Stimulated activated CD4-positive, alpha-beta T cell treated with anti-CD3 and anti-CD28 coated beads, Interleukin-15, amount 100 ng/mL, for 48 hours (primary cell): ENCODE measurements at regions not wholly inside any gene's neighbourhood (a gene's known extent, or its start where the extent isn't known, plus 50 kb on each side); places are given as distances from the start of the nearest gene placed in this dataset.
A peak's percentile ranks its signal among the peaks of the same experiment; 100 is the strongest.
"Not testable (repeated sequence)": the region's sequence is repeated elsewhere in the genome, so short reads cannot be mapped to it uniquely, and the experiment has no call there.

Source experiments
- DNase-seq, 2 donors: peaks; one replicate each; pipeline ENCODE4 v3.0.0-alpha.2; 2020; ENCODE audit warnings: low read depth in 2 of 2

GRCh38 chr9:761793-762560 lies 79.5 kb upstream of the DMRT1 start:
- no peak for DNase-seq

GRCh38 chr9:763692-764091 lies 77.8 kb upstream of the DMRT1 start:
- DNase-seq: no peak

DNA sequence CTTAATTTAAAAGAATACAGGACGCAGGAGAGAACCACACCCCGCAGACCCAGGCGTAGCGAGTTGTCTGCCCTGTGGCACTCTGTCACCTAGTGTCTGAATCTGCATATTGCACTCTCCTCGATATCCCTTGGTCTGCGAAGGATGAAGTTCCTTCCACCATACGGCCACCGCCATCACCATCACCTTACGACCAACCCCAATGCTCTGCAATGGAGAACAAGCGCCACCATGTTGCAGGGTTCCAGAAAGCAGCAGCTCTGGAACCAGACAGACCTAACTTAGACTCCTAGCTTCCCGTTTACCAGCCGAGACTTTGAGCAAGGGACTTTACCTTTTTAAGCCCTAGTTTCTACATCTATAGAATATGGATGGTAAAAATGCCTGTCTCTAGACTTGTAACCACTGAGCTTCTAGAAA lies 77.4 kb upstream of the DMRT1 start:
- DNase-seq: peak; percentile 12 to 15

DNA sequence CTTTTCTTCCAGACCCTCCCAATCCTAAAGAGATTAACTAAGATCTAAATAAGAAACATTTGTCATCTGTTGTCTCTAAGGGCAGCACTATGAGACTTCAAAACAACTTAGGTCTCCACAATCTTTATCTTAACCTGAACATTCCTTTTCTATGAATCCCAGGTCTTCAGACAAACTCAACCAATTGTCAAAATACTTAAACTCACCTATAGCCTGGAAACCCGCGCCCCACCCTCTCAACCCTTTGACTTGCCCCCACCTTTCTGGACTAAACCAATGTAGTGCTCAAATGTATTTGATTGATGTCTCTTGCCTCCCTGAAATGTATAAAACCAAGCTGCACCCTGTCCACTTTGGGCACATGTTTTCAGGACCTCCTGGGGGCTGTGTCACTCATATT lies 76.5 kb upstream of the DMRT1 start:
- no peak for DNase-seq

GRCh38 chr9:767061-767561 lies 74.4 kb upstream of the DMRT1 start:
- DNase-seq: not testable (repeated sequence)

GRCh38 chr9:776086-776485 lies 65.4 kb upstream of the DMRT1 start:
- DNase-seq: no peak

GRCh38 chr9:777978-778377 lies 63.5 kb upstream of the DMRT1 start:
- no peak for DNase-seq

DNA sequence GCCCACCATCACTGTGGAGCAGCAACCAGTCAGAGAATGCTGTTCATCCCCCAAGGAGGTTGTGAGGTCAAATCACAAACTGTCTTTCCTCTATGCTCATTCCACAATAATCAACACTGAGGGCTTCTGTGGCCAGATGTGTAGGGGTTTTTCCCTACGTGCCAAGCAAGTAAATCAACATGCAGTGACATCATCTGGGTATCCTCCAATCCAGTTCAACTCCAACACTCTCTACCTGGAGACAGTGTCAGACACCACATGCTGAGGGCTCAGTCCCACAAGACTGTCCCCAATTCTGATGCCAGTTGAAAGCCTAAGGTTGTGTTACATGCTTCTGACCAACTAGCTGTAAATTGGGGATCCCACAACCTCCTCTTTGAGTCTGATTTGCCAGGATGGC lies 57.3 kb upstream of the DMRT1 start:
- no peak for DNase-seq

- DNase-seq: no peak
These were observed 56.6 kb upstream of the DMRT1 start for GRCh38 chr9:784916-785315.

- DNase-seq: no peak
These were observed 55.5 kb upstream of the DMRT1 start for GRCh38 chr9:785997-786396.

DNA sequence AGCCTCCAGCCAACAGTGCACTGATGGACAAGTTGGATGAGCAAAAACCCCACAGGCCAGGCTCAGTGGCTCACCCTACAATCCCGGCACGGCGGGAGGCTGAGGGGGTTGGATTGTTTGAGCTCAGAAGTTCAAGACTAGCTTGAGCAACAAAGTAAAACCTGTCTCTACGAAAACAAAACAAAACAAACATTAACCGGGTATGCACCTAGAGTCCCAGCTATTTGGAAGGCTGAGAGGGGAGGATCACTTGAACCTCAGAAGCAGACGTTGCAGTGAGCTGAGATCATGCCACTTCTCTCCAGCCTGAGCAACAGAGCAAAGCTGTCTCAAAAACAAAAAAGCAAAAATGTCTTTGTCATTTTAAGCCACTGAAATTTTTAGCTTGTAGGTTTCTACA lies 55.1 kb upstream of the DMRT1 start:
- DNase-seq: no peak

GRCh38 chr9:788777-789176 lies 52.7 kb upstream of the DMRT1 start:
- no peak for DNase-seq
